ENCODE measurements at regions not wholly inside any gene's neighbourhood (a gene's known extent, or its start where the extent isn't known, plus 50 kb on each side); places are given as distances from the start of the nearest gene placed in this dataset.

DNA sequence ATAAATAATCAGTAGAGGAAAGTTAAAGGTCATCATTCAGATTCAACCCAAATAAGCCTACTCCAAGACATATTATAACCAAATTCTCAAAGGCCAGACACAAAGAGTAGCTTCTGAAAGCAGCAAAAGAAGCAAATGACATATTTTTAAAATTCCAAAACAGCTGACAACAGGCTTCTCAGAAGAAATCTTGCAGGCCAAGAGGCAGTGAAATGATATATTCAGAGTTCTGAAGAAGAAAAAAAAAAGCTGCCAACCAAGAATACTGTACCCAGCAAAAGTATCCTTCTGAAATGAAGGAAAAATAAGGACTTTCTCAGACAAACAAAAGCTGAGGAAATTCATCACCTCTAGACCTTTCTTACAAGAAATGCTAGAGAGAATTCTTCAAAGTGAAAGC, 787.1 kb upstream of the TENM4 start:
- BruUV-seq (replicated peaks) = no TSS peak
- Histone ChIP-seq H3K9me3 (replicated peaks; ENCODE audit: control insufficient read depth, insufficient read depth, low read length) (no peaks in the 10 kb centered on the region), H3K9me1 (replicated peaks; ENCODE audit: control insufficient read depth, extremely low read depth, insufficient read depth, low read length) (no peaks in the 10 kb centered on the region), H3K79me2 (ENCODE audit: control insufficient read depth, insufficient read depth, low read length) (no peaks in the 10 kb centered on the region), H3K4me3 (replicated peaks in 1 of 3; ENCODE audit: insufficient read depth in 1 of 3, low read depth in 1 of 3, low read length in 3 of 3) (no peak overlapping the region), H3K27me3 (ENCODE audit: control insufficient read depth in 2 of 2, insufficient read depth in 2 of 2, low read length in 2 of 2) (no peaks in the 10 kb centered on the region), H4K20me1 (replicated peaks; ENCODE audit: control insufficient read depth, extremely low read depth, insufficient read depth, low read length) (no peaks in the 10 kb centered on the region), H3K4me2 (ENCODE audit: insufficient read depth, low read length) (no peak overlapping the region), H3K9ac (replicated peaks; ENCODE audit: extremely low read depth, insufficient read depth, low read length) (no peak overlapping the region), H3K36me3 (ENCODE audit: control insufficient read depth in 2 of 2, extremely low read depth in 1 of 2, insufficient read depth in 2 of 2, low read length in 2 of 2) (no peaks in the 10 kb centered on the region), H3K4me1 (ENCODE audit: control insufficient read depth, extremely low read depth, insufficient read depth, low read length) (no peaks in the 10 kb centered on the region), H3K27ac (ENCODE audit: insufficient read depth, low read depth, low read length) (no peak overlapping the region), H2AFZ (ENCODE audit: low read depth, low read length) (no peak overlapping the region)
- TF ChIP-seq GATA2 (IDR thresholded peaks at IDR 0.05; ENCODE audit: insufficient read depth, insufficient read length, low read depth, low read length) (no peak), POLR2A (IDR thresholded peaks at IDR 0.05; ENCODE audit: low read depth, low read length) (no peak), MYC (IDR thresholded peaks at IDR 0.05; ENCODE audit: low read depth, low read length) (no peak), EZH2 (IDR thresholded peaks at IDR 0.05; ENCODE audit: borderline replicate concordance, low read depth, low read length, severe bottlenecking) (no peak)
- TF ChIP-seq, protein P1, sequence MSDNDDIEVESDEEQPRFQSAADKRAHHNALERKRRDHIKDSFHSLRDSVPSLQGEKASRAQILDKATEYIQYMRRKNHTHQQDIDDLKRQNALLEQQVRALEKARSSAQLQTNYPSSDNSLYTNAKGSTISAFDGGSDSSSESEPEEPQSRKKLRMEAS (IDR thresholded peaks at IDR 0.05; ENCODE audit: insufficient read depth, insufficient read length) = no peak
- no peak for FAIRE-seq
- ChIA-PET CTCF (no interaction called here), POLR2A (no interaction called here)
- intact Hi-C loops (cut with micrococcal nuclease) (no loop called here), dilution Hi-C loops (cut with MboI; ENCODE audit: extremely low pct_ligation_motif_present, low sequenced_read_pairs) (no loop called here)
- DNase-seq (ENCODE audit: low read depth, low spot score) = no peak

DNA sequence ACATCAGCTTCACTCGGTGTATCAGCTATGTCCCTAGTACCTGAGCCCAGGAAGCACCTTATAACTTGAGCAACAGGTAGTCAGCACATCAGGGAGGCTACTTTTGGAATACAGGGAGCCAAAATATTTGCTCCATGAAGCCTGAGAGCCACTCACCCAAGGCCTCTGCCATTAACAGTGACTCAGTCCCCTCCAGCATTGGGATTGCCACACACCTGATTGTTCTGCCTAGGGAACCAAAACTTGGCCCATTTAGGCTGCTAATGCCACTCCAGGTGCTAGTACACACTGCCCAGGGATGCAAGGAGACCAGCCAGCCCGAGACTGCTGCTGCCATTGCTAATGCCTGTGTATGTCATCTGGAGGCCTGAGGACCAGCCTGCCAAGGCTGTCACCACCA, 773.6 kb upstream of the TENM4 start:
- Histone ChIP-seq H3K9me3 (replicated peaks; ENCODE audit: control insufficient read depth, insufficient read depth, low read length) (no peaks in the 10 kb centered on the region), H3K9ac (replicated peaks; ENCODE audit: extremely low read depth, insufficient read depth, low read length) (no peak overlapping the region), H3K27me3 (ENCODE audit: control insufficient read depth in 2 of 2, insufficient read depth in 2 of 2, low read length in 2 of 2) (no peaks in the 10 kb centered on the region), H2AFZ (ENCODE audit: low read depth, low read length) (no peak overlapping the region), H3K27ac (ENCODE audit: insufficient read depth, low read depth, low read length) (no peak overlapping the region), H4K20me1 (replicated peaks; ENCODE audit: control insufficient read depth, extremely low read depth, insufficient read depth, low read length) (no peaks in the 10 kb centered on the region), H3K4me3 (replicated peaks in 1 of 3; ENCODE audit: insufficient read depth in 1 of 3, low read depth in 1 of 3, low read length in 3 of 3) (no peak overlapping the region), H3K79me2 (ENCODE audit: control insufficient read depth, insufficient read depth, low read length) (no peaks in the 10 kb centered on the region), H3K4me2 (ENCODE audit: insufficient read depth, low read length) (no peak overlapping the region), H3K9me1 (replicated peaks; ENCODE audit: control insufficient read depth, extremely low read depth, insufficient read depth, low read length) (no peaks in the 10 kb centered on the region), H3K36me3 (ENCODE audit: control insufficient read depth in 2 of 2, extremely low read depth in 1 of 2, insufficient read depth in 2 of 2, low read length in 2 of 2) (no peaks in the 10 kb centered on the region), H3K4me1 (ENCODE audit: control insufficient read depth, extremely low read depth, insufficient read depth, low read length) (no peaks in the 10 kb centered on the region)
- POLR2A ChIA-PET = no interaction called here
- no peak for TF ChIP-seq MYC (IDR thresholded peaks at IDR 0.05; ENCODE audit: low read depth, low read length)
- TF ChIP-seq GATA2 (IDR thresholded peaks at IDR 0.05; ENCODE audit: insufficient read depth, insufficient read length, low read depth, low read length) = no peak
- no peak for TF ChIP-seq JUN (IDR thresholded peaks at IDR 0.05; ENCODE audit: borderline replicate concordance, insufficient read depth, insufficient read length, low read depth)
- no peak for TF ChIP-seq POLR2AphosphoS5 (IDR thresholded peaks at IDR 0.05; ENCODE audit: insufficient read depth, low read depth, low read length)
- TF ChIP-seq, protein P1 (IDR thresholded peaks at IDR 0.05; ENCODE audit: insufficient read depth, insufficient read length) = no peak
- TF ChIP-seq, protein P2, sequence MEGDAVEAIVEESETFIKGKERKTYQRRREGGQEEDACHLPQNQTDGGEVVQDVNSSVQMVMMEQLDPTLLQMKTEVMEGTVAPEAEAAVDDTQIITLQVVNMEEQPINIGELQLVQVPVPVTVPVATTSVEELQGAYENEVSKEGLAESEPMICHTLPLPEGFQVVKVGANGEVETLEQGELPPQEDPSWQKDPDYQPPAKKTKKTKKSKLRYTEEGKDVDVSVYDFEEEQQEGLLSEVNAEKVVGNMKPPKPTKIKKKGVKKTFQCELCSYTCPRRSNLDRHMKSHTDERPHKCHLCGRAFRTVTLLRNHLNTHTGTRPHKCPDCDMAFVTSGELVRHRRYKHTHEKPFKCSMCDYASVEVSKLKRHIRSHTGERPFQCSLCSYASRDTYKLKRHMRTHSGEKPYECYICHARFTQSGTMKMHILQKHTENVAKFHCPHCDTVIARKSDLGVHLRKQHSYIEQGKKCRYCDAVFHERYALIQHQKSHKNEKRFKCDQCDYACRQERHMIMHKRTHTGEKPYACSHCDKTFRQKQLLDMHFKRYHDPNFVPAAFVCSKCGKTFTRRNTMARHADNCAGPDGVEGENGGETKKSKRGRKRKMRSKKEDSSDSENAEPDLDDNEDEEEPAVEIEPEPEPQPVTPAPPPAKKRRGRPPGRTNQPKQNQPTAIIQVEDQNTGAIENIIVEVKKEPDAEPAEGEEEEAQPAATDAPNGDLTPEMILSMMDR (IDR thresholded peaks at IDR 0.05; ENCODE audit: extremely low read depth in 1 of 2, insufficient read depth in 1 of 2, low read depth in 1 of 2, low read length in 2 of 2) = no peak
- TF ChIP-seq FOS (IDR thresholded peaks at IDR 0.05; ENCODE audit: borderline replicate concordance, insufficient read depth, low read length) = no peak
- no peak for TF ChIP-seq EZH2 (IDR thresholded peaks at IDR 0.05; ENCODE audit: borderline replicate concordance, low read depth, low read length, severe bottlenecking)
- no peak for TF ChIP-seq POLR2A (IDR thresholded peaks at IDR 0.05; ENCODE audit: low read depth, low read length)
- BruUV-seq (replicated peaks) = no TSS peak
- FAIRE-seq (no peak), DNase-seq (ENCODE audit: low read depth, low spot score) (no peak)
- intact Hi-C loops (cut with micrococcal nuclease) = no loop called here
- dilution Hi-C loops (cut with MboI; ENCODE audit: extremely low pct_ligation_motif_present, low sequenced_read_pairs) = no loop called here
- CTCF ChIA-PET = no interaction called here
